ENCODE measurements at regions not wholly inside any gene's neighbourhood (a gene's known extent, or its start where the extent isn't known, plus 50 kb on each side); places are given as distances from the start of the nearest gene placed in this dataset.
"Not testable (repeated sequence)": the region's sequence is repeated elsewhere in the genome, so short reads cannot be mapped to it uniquely, and the experiment has no call there.

DNA sequence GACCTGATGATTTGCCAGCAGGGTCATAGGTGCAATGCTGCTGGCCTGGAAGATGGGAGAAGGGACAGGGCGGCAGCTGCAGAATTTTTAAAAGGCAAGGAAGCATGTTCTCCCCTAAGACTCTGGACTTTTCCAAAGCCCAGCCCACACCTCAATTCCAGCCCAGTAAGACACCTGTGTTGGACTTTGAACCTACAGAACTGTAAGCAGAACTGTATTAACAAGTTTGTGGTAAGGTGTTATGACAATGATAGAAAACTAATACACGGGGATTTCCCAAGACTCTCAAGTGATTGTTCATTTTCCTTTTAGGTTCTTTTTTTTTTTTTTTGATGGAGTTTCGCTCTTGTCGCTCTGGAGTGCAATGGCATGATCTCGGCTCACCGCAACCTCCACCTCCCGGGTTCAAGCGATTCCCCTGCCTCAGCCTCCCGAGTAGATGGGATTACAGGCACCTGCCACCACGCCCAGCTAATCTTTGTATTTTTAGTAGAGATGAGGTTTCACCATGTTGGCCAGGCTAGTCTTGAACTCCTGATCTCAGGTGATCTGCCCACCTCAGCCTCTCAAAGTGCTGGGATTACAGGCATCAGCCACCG lies 53.0 kb upstream of the CYP2D6 start:
- TF ChIP-seq, protein P1, sequence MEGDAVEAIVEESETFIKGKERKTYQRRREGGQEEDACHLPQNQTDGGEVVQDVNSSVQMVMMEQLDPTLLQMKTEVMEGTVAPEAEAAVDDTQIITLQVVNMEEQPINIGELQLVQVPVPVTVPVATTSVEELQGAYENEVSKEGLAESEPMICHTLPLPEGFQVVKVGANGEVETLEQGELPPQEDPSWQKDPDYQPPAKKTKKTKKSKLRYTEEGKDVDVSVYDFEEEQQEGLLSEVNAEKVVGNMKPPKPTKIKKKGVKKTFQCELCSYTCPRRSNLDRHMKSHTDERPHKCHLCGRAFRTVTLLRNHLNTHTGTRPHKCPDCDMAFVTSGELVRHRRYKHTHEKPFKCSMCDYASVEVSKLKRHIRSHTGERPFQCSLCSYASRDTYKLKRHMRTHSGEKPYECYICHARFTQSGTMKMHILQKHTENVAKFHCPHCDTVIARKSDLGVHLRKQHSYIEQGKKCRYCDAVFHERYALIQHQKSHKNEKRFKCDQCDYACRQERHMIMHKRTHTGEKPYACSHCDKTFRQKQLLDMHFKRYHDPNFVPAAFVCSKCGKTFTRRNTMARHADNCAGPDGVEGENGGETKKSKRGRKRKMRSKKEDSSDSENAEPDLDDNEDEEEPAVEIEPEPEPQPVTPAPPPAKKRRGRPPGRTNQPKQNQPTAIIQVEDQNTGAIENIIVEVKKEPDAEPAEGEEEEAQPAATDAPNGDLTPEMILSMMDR (IDR thresholded peaks at IDR 0.05): not testable (repeated sequence)
- TF ChIP-seq EZH2, EZH2phosphoT487 (IDR thresholded peaks at IDR 0.05): not testable (repeated sequence)
